ENCODE measurements at regions not wholly inside any gene's neighbourhood (a gene's known extent, or its start where the extent isn't known, plus 50 kb on each side); places are given as distances from the start of the nearest gene placed in this dataset.

- DNase-seq: no peak
Measured at GRCh38 chr1:47672622-47673021, 234.8 kb downstream of the FOXD2 start.

GRCh38 chr1:47674189-47674588 is 236.3 kb downstream of the FOXD2 start:
- DNase-seq: no peak

GRCh38 chr1:47675047-47675675 is 237.3 kb downstream of the FOXD2 start:
- DNase-seq: no peak

- DNase-seq: no peak
Measured at GRCh38 chr1:47675721-47676120, 237.9 kb downstream of the FOXD2 start.

GRCh38 chr1:47676311-47677054 is 238.6 kb downstream of the FOXD2 start:
- no peak for DNase-seq

- DNase-seq: no peak
Measured at GRCh38 chr1:47677241-47677940, 239.5 kb downstream of the FOXD2 start.

GRCh38 chr1:47678464-47678980 is 240.7 kb downstream of the FOXD2 start:
- DNase-seq: no peak

- no peak for DNase-seq
Measured at GRCh38 chr1:47679301-47679791, 241.5 kb downstream of the FOXD2 start.

GRCh38 chr1:47679826-47680225 is 242.0 kb downstream of the FOXD2 start:
- DNase-seq: no peak

GRCh38 chr1:47680815-47681475 is 243.1 kb downstream of the FOXD2 start:
- no peak for DNase-seq

GRCh38 chr1:47681735-47682134 is 243.9 kb downstream of the FOXD2 start:
- no peak for DNase-seq

- no peak for DNase-seq
Measured at GRCh38 chr1:47682198-47682597, 244.4 kb downstream of the FOXD2 start.

- DNase-seq: no peak
Measured at GRCh38 chr1:47682786-47683350, 245.0 kb downstream of the FOXD2 start.

GRCh38 chr1:47683401-47683800 is 245.6 kb downstream of the FOXD2 start:
- no peak for DNase-seq

GRCh38 chr1:47684518-47684917 is 246.7 kb downstream of the FOXD2 start:
- no peak for DNase-seq

GRCh38 chr1:47684964-47685762 is 247.3 kb downstream of the FOXD2 start:
- no peak for DNase-seq

- DNase-seq: no peak
Measured at GRCh38 chr1:47685763-47686066, 247.9 kb downstream of the FOXD2 start.

- DNase-seq: no peak
Measured at GRCh38 chr1:47686731-47687630, 249.1 kb downstream of the FOXD2 start.

GRCh38 chr1:47687631-47688460 is 250.0 kb downstream of the FOXD2 start:
- DNase-seq: no peak

All from GDM1 (cell line).